GM12865 (cell line): ENCODE measurements at regions not wholly inside any gene's neighbourhood (a gene's known extent, or its start where the extent isn't known, plus 50 kb on each side); places are given as distances from the start of the nearest gene placed in this dataset.

Experiments used
- DNase-seq: peaks from one replicate; pipeline ENCODE4 v3.0.0; 2010; ENCODE audit warnings: low read depth
- H3K4me3 ChIP-seq: 2 replicates; pipeline ENCODE4 v1.5.1; 2011; ENCODE audit warnings: mild to moderate bottlenecking, low read depth, low read length, control low read depth
- CTCF ChIP-seq: IDR thresholded peaks from 2 replicates; pipeline ENCODE4 v1.5.1; 2011; ENCODE audit warnings: low read length, control low read depth, low read depth, inconsistent platforms; ENCODE audit not compliant: insufficient read depth; ENCODE audit errors: missing control alignments

- DNase-seq: no peak
- H3K4me3 ChIP-seq: no peak overlapping the region
- TF ChIP-seq CTCF: no peak
Observed at GRCh38 chr7:27345997-27346396, 103.4 kb downstream of the EVX1 start.

GRCh38 chr7:27346531-27347275 is 104.1 kb downstream of the EVX1 start:
- no peak for TF ChIP-seq CTCF
- H3K4me3 ChIP-seq: no peak overlapping the region
- no peak for DNase-seq

- TF ChIP-seq CTCF: no peak
- DNase-seq: no peak
- no peak overlapping the region for H3K4me3 ChIP-seq
Observed at GRCh38 chr7:27347276-27347640, 104.7 kb downstream of the EVX1 start.

GRCh38 chr7:27349621-27350020 is 107.0 kb downstream of the EVX1 start:
- DNase-seq: no peak
- TF ChIP-seq CTCF: no peak
- H3K4me3 ChIP-seq: no peak overlapping the region

GRCh38 chr7:27351137-27351536 is 108.5 kb downstream of the EVX1 start:
- no peak overlapping the region for H3K4me3 ChIP-seq
- no peak for TF ChIP-seq CTCF
- no peak for DNase-seq

GRCh38 chr7:27351786-27352185 is 109.2 kb downstream of the EVX1 start:
- no peak for DNase-seq
- H3K4me3 ChIP-seq: no peak overlapping the region
- TF ChIP-seq CTCF: no peak
